ENCODE measurements at regions not wholly inside any gene's neighbourhood (a gene's known extent, or its start where the extent isn't known, plus 50 kb on each side); places are given as distances from the start of the nearest gene placed in this dataset.
A peak's percentile ranks its signal among the peaks of the same experiment; 100 is the strongest.
"Not testable (repeated sequence)": the region's sequence is repeated elsewhere in the genome, so short reads cannot be mapped to it uniquely, and the experiment has no call there.

DNA sequence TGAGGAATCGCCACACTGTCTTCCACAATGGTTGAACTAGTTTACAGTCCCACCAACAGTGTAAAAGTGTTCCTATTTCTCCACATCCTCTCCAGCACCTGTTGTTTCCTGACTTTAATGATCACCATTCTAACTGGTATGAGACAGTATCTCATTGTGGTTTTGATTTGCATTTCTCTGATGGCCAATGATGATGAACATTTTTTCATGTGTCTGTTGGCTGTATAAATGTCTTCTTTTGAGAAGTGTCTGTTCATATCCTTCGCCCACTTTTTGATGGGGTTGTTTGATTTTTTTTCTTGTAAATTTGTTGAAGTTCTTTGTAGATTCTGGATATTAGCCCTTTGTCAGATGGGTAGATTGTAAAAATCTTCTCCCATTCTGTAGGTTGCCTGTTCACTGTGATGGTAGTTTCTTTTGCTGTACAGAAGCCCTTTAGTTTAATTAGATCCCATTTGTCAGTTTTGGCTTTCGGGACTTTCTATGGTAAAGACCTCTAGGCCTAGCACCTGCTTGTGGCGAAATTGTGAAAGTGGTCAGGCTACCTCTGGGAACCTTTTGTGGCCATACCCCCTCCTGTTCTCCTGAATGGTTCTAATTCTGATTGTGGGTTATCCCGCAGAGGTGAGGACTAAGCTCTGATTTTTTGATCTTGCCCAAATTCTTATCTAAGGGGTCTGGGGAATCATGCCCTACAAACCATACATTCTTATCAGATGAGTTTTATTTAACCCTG lies 99.9 kb upstream of the RNU6-1 start:
- DNase-seq; in situ Hi-C loops (cut with HindIII; ENCODE audit: low pct_ligation_motif_present, low pct_unique_long_range_greater_than_20kb, low sequenced_read_pairs): not testable (repeated sequence)

DNA sequence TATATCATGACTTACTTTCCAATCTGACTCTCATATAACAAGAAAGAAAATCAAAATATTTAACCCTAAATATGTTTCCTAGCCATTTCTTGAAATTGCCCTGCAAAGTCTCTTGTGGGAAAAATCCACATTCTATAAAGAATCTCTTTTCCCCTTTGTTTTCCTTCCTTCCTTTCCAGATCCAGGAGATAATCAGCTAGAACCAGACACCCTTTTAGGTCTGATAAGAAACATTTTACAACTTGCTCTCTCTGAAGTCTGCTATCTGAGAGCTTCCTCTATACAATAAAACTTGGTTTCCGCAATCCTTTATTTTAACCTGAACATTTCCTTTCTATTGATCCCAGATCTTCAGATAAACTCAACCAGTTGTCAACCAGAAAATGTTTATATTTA lies 100.5 kb upstream of the RNU6-1 start:
- no peak for DNase-seq
- in situ Hi-C loops (cut with HindIII; ENCODE audit: low pct_ligation_motif_present, low pct_unique_long_range_greater_than_20kb, low sequenced_read_pairs): no loop called here

DNA sequence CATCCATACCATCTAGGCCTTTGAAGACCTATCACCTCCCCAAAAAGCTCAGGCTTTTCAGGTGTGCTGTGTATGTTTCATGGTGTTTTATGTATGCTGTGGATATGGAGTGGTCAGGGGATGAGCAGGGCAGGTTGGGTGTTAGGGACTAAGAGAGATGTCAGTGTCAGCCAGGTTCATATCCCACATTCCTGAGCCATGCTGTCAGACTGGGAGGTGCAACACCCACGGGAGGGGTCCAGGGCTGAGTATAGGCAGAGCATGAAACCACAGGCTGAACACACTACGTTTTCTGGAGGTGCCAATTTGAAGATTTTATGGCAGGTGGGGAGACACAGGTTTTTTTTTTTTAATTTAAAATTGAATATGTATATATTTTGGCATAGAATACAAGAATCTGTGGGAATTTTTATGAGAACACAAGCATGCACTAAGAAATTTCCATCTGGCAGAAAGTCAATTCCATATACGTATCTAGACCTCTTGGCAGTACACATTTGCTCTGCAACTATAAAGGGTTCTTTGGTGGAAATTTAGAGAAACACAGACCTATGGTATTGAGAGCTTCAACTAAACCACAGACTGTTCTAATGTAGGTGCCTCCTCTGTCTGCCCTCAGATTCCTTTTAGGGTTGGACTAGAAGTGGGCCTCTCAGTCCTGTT lies 101.9 kb upstream of the RNU6-1 start:
- in situ Hi-C loops (cut with HindIII; ENCODE audit: low pct_ligation_motif_present, low pct_unique_long_range_greater_than_20kb, low sequenced_read_pairs): no loop called here
- peak; percentile 54 for DNase-seq

DNA sequence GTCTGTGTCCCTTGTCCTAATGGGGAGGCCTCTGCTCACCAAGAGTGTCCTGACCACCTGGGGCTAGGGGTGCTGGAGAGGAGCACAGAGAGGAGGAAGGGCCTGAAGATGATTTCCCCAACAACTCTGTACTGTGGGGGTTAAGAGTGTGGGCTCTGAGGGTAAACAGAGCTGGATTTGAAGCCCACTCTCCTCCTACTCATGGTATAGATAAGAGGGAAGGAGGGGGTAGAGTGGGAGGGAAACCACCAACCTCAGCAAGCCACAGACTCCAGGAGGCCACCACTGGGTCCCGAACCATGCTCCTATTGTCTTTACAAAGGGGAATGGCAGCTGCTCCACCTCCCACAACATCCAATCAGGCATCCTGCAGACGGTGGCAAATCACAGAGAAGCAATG lies 103.6 kb upstream of the RNU6-1 start:
- no peak for DNase-seq
- in situ Hi-C loops (cut with HindIII; ENCODE audit: low pct_ligation_motif_present, low pct_unique_long_range_greater_than_20kb, low sequenced_read_pairs): no loop called here

DNA sequence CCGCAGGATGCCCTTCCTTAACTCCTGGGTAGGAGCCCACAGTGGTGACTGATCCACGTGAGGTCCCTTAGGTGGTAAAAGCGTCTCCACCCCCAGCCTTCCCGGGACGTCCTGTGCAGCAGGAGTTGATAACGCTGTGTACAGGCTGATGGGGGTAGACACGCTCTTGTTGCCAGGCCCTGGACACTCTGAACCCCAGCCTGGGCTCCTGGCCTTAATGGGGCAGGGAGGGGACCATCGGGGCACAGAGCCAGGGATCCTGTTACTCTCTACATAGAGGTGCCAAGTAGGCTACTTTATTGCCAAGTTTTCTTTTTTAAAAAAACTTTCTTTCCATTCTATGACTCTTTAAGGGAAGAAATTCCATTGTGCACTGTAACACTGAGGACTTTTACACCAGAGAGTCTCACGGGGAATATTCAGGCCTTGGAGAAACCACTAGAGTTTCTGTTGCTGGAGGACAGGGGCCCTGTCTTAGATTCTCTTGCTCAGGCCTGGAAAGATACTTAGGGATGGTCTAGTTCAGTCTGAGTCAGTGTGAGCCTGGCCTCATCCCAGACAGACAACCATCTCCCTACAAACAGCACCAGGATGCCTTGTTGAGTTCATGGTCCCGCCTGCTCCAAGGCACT lies 104.3 kb upstream of the RNU6-1 start:
- DNase-seq: no peak

DNA sequence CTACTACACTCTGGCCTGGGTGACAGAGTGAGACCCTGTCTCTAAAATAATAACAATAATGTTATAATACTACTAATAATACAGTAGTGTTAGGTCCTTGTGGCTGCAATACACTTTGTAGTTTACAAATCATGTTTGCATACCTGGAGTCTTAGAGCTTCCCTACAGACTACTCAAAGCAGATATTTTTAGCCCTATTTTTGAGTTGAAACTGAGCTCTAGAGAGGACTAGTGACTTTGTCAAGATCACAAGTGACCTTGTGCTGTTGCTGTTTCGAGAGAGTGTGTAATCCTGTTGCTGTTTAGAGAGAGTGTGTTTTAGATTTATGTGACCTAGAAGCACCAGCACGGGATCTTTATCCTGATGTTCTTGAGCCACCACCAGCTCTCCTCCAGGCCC lies 105.3 kb upstream of the RNU6-1 start:
- in situ Hi-C loops (cut with HindIII; ENCODE audit: low pct_ligation_motif_present, low pct_unique_long_range_greater_than_20kb, low sequenced_read_pairs): no loop called here
- DNase-seq: no peak

More for the DNA sequence above, 104.3 kb upstream of the RNU6-1 start:
- in situ Hi-C loops (cut with HindIII; ENCODE audit: low pct_ligation_motif_present, low pct_unique_long_range_greater_than_20kb, low sequenced_read_pairs): no loop called here

DNA sequence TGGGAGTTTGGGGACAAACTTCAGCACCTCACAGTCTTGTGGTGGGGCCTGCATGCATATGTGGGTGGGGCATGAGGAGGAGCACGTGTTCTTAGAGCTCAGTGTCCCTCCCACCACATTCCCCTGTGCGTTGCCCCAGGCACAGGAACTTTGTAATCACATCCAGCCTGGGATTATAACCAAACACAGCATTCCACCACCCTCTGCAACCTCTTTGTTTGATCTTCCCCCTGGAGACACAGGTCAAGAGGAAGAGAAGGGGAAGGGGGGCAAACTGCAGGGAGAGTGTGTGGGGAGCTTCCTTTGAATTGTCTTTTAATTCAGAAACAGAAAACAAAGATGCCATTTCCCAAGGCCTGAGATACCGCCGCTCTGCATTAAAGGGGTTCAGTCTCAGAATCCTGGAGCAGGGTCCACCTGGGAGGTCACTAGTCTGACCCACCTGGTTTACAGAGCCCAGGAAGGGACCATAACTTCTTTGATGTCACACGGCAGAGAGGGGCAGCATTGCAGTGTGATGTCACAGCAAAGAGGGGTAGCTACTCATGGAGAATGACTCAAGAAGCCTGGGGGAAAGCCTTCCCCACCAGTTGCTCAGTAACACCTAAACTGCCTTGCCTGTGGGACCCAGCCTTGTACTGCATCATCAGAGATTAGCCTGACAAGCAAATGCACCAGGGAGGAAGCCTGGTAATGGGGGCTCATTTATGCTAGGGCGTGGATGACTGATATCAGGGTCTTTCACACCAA lies 106.3 kb upstream of the RNU6-1 start:
- in situ Hi-C loops (cut with HindIII; ENCODE audit: low pct_ligation_motif_present, low pct_unique_long_range_greater_than_20kb, low sequenced_read_pairs): no loop called here

DNA sequence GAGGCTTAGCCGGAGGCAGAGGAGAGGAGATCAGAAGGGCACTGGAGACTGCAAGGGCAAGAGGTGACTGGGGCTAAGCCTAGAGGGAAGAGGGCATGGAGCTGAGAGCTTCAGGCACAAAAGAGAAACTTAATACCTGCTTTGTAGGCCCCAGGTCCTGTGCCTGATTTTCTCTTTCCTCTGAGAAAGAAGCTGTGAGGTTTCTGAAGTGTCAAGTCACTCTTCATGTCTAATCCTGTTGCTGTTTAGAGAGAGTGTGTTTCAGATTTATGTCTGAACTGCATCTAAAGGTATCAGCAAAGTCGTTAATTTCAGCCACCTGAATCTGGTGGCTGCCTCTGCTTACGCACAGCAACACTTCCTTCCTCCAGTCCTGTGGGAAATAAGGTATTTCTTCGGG lies 106.9 kb upstream of the RNU6-1 start:
- DNase-seq: no peak
- in situ Hi-C loops (cut with HindIII; ENCODE audit: low pct_ligation_motif_present, low pct_unique_long_range_greater_than_20kb, low sequenced_read_pairs): no loop called here

More for the DNA sequence above, 106.3 kb upstream of the RNU6-1 start:
- DNase-seq: no peak

DNA sequence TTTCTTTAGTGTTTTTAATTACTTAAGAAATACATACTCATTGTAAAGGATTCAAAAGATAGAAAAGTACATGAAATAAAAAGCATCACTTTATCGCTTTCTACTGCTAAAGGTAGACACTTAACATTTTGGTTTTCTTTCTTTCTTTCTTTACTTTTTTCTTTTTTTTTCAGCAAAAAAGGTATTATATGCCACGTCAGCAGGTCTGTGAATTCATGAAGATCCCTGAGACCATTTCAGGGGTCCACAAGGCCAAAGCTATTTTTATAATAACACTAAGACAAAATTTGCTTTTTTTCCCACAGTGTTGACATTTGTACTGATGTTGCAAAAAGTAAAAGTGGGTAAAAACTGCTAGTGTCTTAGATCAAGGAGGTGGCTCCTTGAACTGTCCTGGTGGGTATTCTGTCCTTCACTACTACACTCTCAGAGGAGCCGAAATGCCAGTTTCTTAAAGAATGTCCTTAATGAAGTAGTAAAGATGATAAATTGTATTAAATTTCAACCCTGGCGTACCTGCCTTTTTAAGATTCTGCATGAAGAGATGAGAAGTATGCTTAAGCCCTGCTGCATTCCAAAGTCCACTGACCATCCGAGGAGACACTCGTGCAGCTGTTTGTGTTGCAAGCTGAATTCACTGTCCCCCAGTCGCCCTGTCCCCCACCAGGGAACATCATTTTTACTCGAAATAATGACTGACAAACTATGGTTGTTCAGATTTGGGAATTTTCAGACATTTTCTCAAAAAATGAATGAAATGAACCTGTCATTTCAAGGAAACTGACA lies 106.7 kb upstream of the PIAS1 start:
- DNase-seq: no peak
- in situ Hi-C loops (cut with HindIII; ENCODE audit: low pct_ligation_motif_present, low pct_unique_long_range_greater_than_20kb, low sequenced_read_pairs): no loop called here

DNA sequence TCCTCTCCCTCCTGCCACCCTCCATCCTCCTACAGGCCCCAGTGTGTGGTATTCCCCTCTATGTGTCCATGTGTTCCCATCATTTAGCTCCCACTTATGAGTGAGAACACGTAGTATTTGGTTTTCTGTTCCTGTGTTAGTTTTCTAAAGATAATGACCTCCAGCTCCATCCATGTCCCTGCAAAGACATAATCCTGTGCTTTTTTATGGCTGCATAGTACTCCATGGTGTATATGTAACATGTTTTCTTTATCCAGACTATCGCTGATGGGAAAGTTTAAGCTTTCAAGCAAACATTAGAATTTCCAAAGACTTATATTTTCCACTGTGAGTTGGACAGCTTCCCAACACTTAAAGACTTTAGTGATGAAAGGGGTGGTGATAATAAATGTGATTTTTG lies 105.9 kb upstream of the PIAS1 start:
- in situ Hi-C loops (cut with HindIII; ENCODE audit: low pct_ligation_motif_present, low pct_unique_long_range_greater_than_20kb, low sequenced_read_pairs): no loop called here
- no peak for DNase-seq

DNA sequence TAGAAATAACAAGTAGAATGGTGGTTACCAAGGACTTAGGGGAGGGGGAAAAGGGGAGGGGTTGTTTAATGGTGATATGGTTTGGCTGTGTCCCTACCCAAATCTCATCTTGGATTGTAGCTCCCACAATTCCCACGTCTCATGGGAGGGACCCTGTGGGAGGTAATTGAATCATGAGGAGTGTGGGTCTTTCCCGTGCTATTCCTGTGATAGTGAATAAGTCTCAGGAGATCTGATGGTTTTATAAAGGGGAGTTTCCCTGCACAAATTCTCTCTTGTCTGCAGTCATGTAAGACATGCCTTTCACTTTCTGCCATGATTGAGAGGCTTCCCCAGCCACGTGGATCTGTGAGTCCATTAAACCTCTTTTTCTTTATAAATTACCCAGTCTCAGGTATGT lies 102.9 kb upstream of the PIAS1 start:
- in situ Hi-C loops (cut with HindIII; ENCODE audit: low pct_ligation_motif_present, low pct_unique_long_range_greater_than_20kb, low sequenced_read_pairs); DNase-seq: not testable (repeated sequence)

DNA sequence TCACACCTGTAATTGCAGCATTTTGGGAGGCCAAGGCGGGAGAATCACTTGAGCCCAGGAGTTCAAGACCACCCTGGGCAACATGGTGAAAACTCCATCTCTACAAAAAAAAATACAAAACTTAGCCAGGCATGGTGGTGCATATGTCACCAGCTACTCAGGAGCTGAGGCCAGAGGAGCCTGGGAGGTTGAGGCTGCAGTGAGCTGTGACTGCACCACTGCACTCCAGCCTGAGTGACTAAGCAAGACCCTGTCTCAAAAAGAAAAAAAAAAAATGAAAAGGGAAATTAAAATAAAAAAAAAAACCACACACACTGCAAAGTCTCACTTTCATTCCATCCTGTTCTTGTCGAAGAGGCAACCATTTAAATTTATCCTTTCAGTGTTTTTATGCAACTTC lies 100.8 kb upstream of the PIAS1 start:
- no peak for DNase-seq
- in situ Hi-C loops (cut with HindIII; ENCODE audit: low pct_ligation_motif_present, low pct_unique_long_range_greater_than_20kb, low sequenced_read_pairs): no loop called here

DNA sequence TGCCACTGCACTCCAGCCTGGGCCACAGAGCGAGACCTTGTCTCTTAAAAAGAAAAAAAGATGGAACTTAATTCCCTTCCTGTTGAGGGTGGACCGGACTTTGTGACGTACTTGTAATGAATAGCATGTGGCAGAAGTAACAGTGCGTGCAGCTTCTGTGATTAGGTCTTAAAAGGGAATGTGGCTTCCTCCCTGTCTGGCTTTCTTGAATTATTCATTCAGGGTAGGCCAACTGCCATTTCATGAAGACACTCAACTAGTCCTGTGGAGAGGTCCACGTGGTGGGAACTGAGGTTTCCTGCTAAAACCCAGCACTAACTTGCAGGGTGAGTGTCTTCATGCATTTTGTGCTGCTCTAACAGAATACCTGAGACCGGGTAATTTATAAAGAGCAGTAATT lies 98.9 kb upstream of the PIAS1 start:
- DNase-seq: no peak
- in situ Hi-C loops (cut with HindIII; ENCODE audit: low pct_ligation_motif_present, low pct_unique_long_range_greater_than_20kb, low sequenced_read_pairs): no loop called here

DNA sequence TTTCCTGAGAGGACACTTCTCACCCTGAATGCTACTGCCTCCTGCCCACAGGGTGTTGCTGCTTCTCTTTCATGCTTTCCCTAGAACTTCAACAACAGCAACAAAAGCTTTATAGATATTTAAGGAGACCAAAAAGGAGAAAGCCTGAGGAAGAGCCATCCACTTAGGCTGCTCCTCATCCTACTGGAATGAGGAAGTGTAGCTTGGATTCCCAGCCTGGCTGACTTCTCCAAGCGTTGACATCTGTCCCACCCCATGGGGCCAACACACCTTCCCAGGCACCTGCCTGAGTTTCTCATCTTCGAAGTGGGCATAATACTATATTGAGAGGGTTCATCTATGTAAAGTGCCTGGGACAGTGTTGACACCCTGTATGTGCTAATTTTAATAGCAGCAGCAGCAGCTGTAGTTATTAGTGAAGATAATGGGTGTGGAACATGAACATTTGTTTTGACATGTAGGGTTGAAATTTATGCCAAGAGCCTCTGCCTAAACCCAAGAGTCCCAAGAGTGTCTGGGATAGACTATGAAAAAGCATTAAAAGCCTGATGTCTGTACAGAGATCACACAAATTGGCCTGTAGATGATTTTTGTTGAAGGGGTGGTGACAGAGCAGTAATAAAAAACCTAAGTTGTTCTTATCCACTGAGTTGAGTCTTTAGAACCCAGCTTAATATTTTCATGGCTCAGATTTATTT lies 96.5 kb upstream of the PIAS1 start:
- DNase-seq: no peak
- in situ Hi-C loops (cut with HindIII; ENCODE audit: low pct_ligation_motif_present, low pct_unique_long_range_greater_than_20kb, low sequenced_read_pairs): no loop called here

DNA sequence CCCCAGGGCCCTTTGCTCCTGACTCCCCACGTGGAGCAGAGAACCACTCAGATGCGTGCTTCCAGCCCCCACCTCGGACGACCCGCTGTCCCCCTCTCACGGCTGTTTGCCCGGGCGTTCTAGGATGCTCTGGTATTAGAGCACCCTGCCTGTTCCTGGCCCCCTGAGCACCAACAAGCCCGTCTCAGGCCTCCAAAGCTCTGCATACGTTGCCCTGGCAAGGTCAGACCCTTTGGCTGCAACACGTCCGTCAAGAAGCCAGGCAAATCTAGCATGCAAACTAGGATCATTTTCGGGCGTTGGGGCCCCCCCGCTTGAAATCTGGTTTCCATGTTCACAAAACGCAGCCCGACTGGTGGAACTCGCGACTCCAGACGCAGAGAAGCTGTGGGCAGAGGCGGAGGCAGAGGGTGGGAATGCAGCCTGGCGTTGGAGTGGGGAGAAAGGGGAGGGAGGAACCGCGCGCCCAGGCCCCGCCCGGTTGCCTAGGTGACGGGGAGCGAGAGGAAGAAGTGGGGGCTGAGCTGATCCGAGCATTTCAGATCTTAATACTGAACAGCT lies 86.2 kb upstream of the PIAS1 start:
- in situ Hi-C loops (cut with HindIII; ENCODE audit: low pct_ligation_motif_present, low pct_unique_long_range_greater_than_20kb, low sequenced_read_pairs): no loop called here
- peak; percentile 48 for DNase-seq

DNA sequence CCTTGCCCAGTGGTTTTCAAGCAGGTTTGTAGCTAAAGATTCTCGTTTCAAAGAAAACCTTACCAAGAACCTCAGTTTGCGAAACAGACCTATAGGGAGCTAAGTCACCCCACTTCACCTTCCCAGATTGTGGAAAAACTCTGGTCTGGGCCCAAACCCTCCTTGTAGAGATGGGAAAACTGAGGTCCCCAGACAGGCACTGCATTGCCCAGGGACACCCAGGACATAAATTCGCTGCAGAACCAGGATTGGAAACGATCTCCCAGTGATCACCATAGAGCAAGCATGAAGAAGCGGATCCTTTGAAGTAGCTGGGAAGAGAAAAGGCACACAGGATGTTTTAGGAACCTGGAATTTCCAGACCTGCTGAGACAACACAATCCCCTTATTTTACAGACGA lies 85.6 kb upstream of the PIAS1 start:
- no peak for DNase-seq
- in situ Hi-C loops (cut with HindIII; ENCODE audit: low pct_ligation_motif_present, low pct_unique_long_range_greater_than_20kb, low sequenced_read_pairs): no loop called here

DNA sequence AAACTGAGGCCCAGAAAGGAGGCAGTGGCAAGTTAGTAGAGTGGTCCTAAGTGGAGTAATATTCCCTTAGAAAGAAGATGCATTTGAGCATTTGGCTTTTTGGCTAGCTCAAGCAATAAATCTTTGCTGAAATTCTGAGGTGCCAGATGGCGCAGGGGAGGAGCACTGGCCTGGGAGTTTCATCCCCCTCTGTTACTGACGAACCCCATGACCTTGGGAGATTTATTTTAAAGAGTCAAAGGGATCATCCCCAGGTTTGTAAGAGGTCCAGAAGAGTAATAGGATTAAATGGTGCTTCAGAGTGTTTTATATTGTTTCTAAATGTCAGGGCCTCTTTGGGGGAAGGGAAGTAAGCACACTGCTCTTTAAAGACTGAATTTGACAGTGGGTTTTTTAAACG lies 85.1 kb upstream of the PIAS1 start:
- in situ Hi-C loops (cut with HindIII; ENCODE audit: low pct_ligation_motif_present, low pct_unique_long_range_greater_than_20kb, low sequenced_read_pairs): no loop called here

DNA sequence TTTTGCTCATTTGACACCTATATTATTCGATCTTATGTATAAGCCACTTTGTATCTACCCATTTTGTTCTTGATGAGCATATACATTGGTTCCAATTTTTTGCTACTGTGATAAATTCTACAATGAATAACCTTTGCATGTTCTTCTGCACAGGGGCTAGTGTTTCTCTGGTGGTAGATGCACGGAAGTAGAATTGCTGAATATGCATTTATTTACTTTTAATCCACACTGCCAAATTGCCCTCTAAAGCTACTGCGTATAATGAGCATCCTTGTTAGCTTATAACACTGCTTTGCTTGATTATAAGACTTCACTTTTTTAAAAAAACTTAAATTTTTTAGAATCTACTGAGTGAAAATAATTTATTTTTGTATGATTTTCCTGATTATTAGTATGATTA lies 84.2 kb upstream of the PIAS1 start:
- in situ Hi-C loops (cut with HindIII; ENCODE audit: low pct_ligation_motif_present, low pct_unique_long_range_greater_than_20kb, low sequenced_read_pairs): no loop called here

More for the DNA sequence above, 85.1 kb upstream of the PIAS1 start:
- DNase-seq: no peak

More for the DNA sequence above, 84.2 kb upstream of the PIAS1 start:
- DNase-seq: no peak

Data from ACHN (cell line).